ENCODE measurements at regions not wholly inside any gene's neighbourhood (a gene's known extent, or its start where the extent isn't known, plus 50 kb on each side); places are given as distances from the start of the nearest gene placed in this dataset.

DNA sequence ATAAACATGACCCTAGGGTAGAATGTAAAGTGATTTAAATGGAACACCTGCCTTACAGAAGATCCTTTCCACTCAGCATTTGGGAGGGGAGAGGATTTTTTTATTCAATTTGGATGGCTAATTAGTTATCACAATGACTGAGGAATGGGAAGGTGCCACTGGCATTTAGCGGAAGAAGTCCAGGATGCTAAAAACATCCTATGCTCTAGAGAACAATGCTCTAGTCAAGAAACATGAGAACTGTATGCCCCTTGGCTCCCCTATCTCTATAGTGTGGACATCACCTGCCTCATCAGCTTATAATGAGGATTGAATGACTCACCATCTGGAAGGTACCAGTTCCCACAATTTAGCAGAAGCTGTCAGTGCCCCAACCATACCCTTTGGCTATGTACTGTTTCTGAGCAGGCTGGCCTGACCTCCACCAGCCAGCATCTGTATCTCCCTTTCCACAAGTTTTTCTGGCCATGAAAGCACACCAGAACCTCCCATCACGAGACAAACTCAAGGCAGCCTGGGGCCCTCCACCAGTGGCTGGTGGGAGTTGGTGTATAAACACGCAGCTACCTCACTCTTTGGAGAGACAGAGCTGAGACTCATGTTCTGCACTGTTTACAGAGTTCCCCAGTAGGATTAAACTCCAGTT lies 109.7 kb upstream of the VASH1 start:
- Histone ChIP-seq H3K27me3 (ENCODE audit: insufficient read depth, low read length) (peaks cover 7% of the 10 kb centered on the region; the same call in 1 of the 2 replicates), H3K79me2 (ENCODE audit: insufficient read depth, low read length) (no peaks in the 10 kb centered on the region), H3K9ac (ENCODE audit: low read length) (no peak overlapping the region), H3K9me3 (ENCODE audit: control insufficient read depth in 1 of 2, insufficient read depth in 1 of 2, low read depth in 1 of 2, low read length in 2 of 2) (no peaks in the 10 kb centered on the region), H3K4me2 (ENCODE audit: low read length) (no peak overlapping the region), H3K4me1 (ENCODE audit: control insufficient read depth in 1 of 2, insufficient read depth in 2 of 2, low read length in 2 of 2) (no peaks in the 10 kb centered on the region), H3K9me2 (ENCODE audit: insufficient read depth) (no peaks in the 10 kb centered on the region), H3K27ac (ENCODE audit: low read depth, low read length) (no peak overlapping the region), H3K4me3 (replicated peaks in 1 of 2; ENCODE audit: low read depth in 1 of 2, low read length in 2 of 2) (no peak overlapping the region), H3K36me3 (ENCODE audit: control insufficient read depth in 1 of 2, insufficient read depth in 2 of 2, low read length in 2 of 2) (no peaks in the 10 kb centered on the region), H4K20me1 (ENCODE audit: insufficient read depth) (no peaks in the 10 kb centered on the region), H2AFZ (ENCODE audit: low read depth, low read length, poor library complexity, severe bottlenecking) (no peak overlapping the region)
- ChIA-PET CTCF (no interaction called here), POLR2A (no interaction called here), RAD21 (ENCODE audit: low non-redundant PET in 1 of 2, low total read pairs in 2 of 2, uncharacterized antibody in 2 of 2, unreplicated experiment in 2 of 2) (no interaction called here)
- TF ChIP-seq ZFX (IDR thresholded peaks at IDR 0.05) (no peak), EGR1 (IDR thresholded peaks at IDR 0.05; ENCODE audit: low read depth) (no peak), YY1 (IDR thresholded peaks at IDR 0.05; ENCODE audit: extremely low read depth, insufficient replicate concordance, low read depth, low read length) (no peak), POLR2AphosphoS5 (IDR thresholded peaks at IDR 0.05; ENCODE audit: low read depth, low read length) (no peak), RAD21 (IDR thresholded peaks at IDR 0.05; ENCODE audit: low read depth) (no peak), TCF7L2 (IDR thresholded peaks at IDR 0.05; ENCODE audit: borderline replicate concordance, extremely low read depth, insufficient read depth, insufficient read length) (no peak), CEBPB (IDR thresholded peaks at IDR 0.05; ENCODE audit: low read depth) (no peak), CBX3 (IDR thresholded peaks at IDR 0.05; ENCODE audit: low read depth) (no peak), SRF (IDR thresholded peaks at IDR 0.05; ENCODE audit: low read depth) (no peak), SIN3A (IDR thresholded peaks at IDR 0.05; ENCODE audit: low read depth) (no peak)
- TF ChIP-seq, protein P1, sequence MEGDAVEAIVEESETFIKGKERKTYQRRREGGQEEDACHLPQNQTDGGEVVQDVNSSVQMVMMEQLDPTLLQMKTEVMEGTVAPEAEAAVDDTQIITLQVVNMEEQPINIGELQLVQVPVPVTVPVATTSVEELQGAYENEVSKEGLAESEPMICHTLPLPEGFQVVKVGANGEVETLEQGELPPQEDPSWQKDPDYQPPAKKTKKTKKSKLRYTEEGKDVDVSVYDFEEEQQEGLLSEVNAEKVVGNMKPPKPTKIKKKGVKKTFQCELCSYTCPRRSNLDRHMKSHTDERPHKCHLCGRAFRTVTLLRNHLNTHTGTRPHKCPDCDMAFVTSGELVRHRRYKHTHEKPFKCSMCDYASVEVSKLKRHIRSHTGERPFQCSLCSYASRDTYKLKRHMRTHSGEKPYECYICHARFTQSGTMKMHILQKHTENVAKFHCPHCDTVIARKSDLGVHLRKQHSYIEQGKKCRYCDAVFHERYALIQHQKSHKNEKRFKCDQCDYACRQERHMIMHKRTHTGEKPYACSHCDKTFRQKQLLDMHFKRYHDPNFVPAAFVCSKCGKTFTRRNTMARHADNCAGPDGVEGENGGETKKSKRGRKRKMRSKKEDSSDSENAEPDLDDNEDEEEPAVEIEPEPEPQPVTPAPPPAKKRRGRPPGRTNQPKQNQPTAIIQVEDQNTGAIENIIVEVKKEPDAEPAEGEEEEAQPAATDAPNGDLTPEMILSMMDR (IDR thresholded peaks at IDR 0.05 in 2 of 3, conservative IDR thresholded peaks at IDR 0.05 in 1 of 3; ENCODE audit: borderline replicate concordance in 1 of 3, insufficient read depth in 1 of 3, low read depth in 2 of 3, low read length in 2 of 3) = no peak
- TF ChIP-seq, protein P2, sequence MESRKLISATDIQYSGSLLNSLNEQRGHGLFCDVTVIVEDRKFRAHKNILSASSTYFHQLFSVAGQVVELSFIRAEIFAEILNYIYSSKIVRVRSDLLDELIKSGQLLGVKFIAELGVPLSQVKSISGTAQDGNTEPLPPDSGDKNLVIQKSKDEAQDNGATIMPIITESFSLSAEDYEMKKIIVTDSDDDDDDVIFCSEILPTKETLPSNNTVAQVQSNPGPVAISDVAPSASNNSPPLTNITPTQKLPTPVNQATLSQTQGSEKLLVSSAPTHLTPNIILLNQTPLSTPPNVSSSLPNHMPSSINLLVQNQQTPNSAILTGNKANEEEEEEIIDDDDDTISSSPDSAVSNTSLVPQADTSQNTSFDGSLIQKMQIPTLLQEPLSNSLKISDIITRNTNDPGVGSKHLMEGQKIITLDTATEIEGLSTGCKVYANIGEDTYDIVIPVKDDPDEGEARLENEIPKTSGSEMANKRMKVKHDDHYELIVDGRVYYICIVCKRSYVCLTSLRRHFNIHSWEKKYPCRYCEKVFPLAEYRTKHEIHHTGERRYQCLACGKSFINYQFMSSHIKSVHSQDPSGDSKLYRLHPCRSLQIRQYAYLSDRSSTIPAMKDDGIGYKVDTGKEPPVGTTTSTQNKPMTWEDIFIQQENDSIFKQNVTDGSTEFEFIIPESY (IDR thresholded peaks at IDR 0.05; ENCODE audit: extremely low read depth, insufficient replicate concordance, low read length) = no peak
- TF ChIP-seq, protein P3, sequence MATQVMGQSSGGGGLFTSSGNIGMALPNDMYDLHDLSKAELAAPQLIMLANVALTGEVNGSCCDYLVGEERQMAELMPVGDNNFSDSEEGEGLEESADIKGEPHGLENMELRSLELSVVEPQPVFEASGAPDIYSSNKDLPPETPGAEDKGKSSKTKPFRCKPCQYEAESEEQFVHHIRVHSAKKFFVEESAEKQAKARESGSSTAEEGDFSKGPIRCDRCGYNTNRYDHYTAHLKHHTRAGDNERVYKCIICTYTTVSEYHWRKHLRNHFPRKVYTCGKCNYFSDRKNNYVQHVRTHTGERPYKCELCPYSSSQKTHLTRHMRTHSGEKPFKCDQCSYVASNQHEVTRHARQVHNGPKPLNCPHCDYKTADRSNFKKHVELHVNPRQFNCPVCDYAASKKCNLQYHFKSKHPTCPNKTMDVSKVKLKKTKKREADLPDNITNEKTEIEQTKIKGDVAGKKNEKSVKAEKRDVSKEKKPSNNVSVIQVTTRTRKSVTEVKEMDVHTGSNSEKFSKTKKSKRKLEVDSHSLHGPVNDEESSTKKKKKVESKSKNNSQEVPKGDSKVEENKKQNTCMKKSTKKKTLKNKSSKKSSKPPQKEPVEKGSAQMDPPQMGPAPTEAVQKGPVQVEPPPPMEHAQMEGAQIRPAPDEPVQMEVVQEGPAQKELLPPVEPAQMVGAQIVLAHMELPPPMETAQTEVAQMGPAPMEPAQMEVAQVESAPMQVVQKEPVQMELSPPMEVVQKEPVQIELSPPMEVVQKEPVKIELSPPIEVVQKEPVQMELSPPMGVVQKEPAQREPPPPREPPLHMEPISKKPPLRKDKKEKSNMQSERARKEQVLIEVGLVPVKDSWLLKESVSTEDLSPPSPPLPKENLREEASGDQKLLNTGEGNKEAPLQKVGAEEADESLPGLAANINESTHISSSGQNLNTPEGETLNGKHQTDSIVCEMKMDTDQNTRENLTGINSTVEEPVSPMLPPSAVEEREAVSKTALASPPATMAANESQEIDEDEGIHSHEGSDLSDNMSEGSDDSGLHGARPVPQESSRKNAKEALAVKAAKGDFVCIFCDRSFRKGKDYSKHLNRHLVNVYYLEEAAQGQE (IDR thresholded peaks at IDR 0.05; ENCODE audit: low read depth) = no peak
- TF ChIP-seq, protein P4, sequence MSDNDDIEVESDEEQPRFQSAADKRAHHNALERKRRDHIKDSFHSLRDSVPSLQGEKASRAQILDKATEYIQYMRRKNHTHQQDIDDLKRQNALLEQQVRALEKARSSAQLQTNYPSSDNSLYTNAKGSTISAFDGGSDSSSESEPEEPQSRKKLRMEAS (IDR thresholded peaks at IDR 0.05) = no peak
- TF ChIP-seq, protein P5, sequence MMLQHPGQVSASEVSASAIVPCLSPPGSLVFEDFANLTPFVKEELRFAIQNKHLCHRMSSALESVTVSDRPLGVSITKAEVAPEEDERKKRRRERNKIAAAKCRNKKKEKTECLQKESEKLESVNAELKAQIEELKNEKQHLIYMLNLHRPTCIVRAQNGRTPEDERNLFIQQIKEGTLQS (IDR thresholded peaks at IDR 0.05) = no peak
- DNase-seq (ENCODE audit: low read depth, low spot score) = no peak
- no peak for ATAC-seq
- BruUV-seq (replicated peaks) = no TSS peak
- intact Hi-C loops (cut with micrococcal nuclease) = no loop called here
